DMS79 (cell line): ENCODE measurements at regions not wholly inside any gene's neighbourhood (a gene's known extent, or its start where the extent isn't known, plus 50 kb on each side); places are given as distances from the start of the nearest gene placed in this dataset.

Experiments used
- DNase-seq: peaks from one replicate; lab custom pipeline; 2025; lab: John Stamatoyannopoulos, UW

GRCh38 chr10:33735464-33735923, 401.0 kb upstream of the NRP1 start:
- DNase-seq, result no peak

- no peak for DNase-seq
Observed at GRCh38 chr10:33734393-33735155, 400.1 kb upstream of the NRP1 start.

- no peak for DNase-seq
Observed at GRCh38 chr10:33733058-33733457, 398.6 kb upstream of the NRP1 start.

GRCh38 chr10:33732161-33732680, 397.8 kb upstream of the NRP1 start:
- DNase-seq, result no peak

- DNase-seq, result no peak
Observed at GRCh38 chr10:33731322-33731721, 396.9 kb upstream of the NRP1 start.

- no peak for DNase-seq
Observed at GRCh38 chr10:33725430-33725829, 391.0 kb upstream of the NRP1 start.

- DNase-seq, result no peak
Observed at GRCh38 chr10:33723181-33723580, 388.7 kb upstream of the NRP1 start.

- no peak for DNase-seq
Observed at GRCh38 chr10:33722067-33722466, 387.6 kb upstream of the NRP1 start.

GRCh38 chr10:33721509-33721908, 387.0 kb upstream of the NRP1 start:
- no peak for DNase-seq

GRCh38 chr10:33720161-33720560, 385.7 kb upstream of the NRP1 start:
- DNase-seq, result no peak

- no peak for DNase-seq
Observed at GRCh38 chr10:33719005-33719703, 384.7 kb upstream of the NRP1 start.

- DNase-seq, result no peak
Observed at GRCh38 chr10:33716501-33717267, 382.2 kb upstream of the NRP1 start.

GRCh38 chr10:33715303-33715975, 381.0 kb upstream of the NRP1 start:
- DNase-seq, result no peak

- no peak for DNase-seq
Observed at GRCh38 chr10:33712825-33713224, 378.4 kb upstream of the NRP1 start.

GRCh38 chr10:33710006-33710405, 375.5 kb upstream of the NRP1 start:
- no peak for DNase-seq

GRCh38 chr10:33709008-33709753, 374.7 kb upstream of the NRP1 start:
- DNase-seq, result no peak

- DNase-seq, result no peak
Observed at GRCh38 chr10:33708561-33708960, 374.1 kb upstream of the NRP1 start.

GRCh38 chr10:33706746-33707145, 372.3 kb upstream of the NRP1 start:
- no peak for DNase-seq

- no peak for DNase-seq
Observed at GRCh38 chr10:33706191-33706590, 371.7 kb upstream of the NRP1 start.

GRCh38 chr10:33704214-33704830, 369.9 kb upstream of the NRP1 start:
- no peak for DNase-seq
